GM13976 (cell line): ENCODE measurements at regions not wholly inside any gene's neighbourhood (a gene's known extent, or its start where the extent isn't known, plus 50 kb on each side); places are given as distances from the start of the nearest gene placed in this dataset.

Source experiments
- DNase-seq: peaks from one replicate; pipeline ENCODE4 v3.0.0; 2012; ENCODE audit warnings: low spot score
- CTCF ChIP-seq: IDR thresholded peaks from 2 replicates; pipeline ENCODE4 v1.5.1; 2012; ENCODE audit warnings: borderline replicate concordance, mild to moderate bottlenecking; ENCODE audit not compliant: insufficient read depth; ENCODE audit errors: extremely low read depth, missing control alignments, control extremely low read depth
- in situ Hi-C: fragments of 300-500 bp; cut with MboI; formaldehyde crosslinking; loops from one replicate; pipeline ENCODE4 v1.12.0; 2022; ENCODE audit warnings: low sequenced_read_pairs, mixed read lengths, inconsistent platforms; ENCODE audit not compliant: unreplicated experiment

GRCh38 chr1:99149952-99150351 is 114.3 kb upstream of the PLPPR4 start:
- no peak for DNase-seq
- no peak for TF ChIP-seq CTCF
- in situ Hi-C loops: no loop called here

GRCh38 chr1:99152132-99152531 is 112.2 kb upstream of the PLPPR4 start:
- no peak for TF ChIP-seq CTCF
- in situ Hi-C loops: no loop called here
- no peak for DNase-seq

- in situ Hi-C loops: no loop called here
- TF ChIP-seq CTCF: no peak
- no peak for DNase-seq
Observed at GRCh38 chr1:99163671-99164070, 100.6 kb upstream of the PLPPR4 start.

- TF ChIP-seq CTCF: no peak
- DNase-seq: no peak
- in situ Hi-C loops: no loop called here
Observed at GRCh38 chr1:99170516-99170915, 93.8 kb upstream of the PLPPR4 start.

- in situ Hi-C loops: no loop called here
- TF ChIP-seq CTCF: no peak
- no peak for DNase-seq
Observed at GRCh38 chr1:99171184-99171813, 93.0 kb upstream of the PLPPR4 start.

GRCh38 chr1:99173282-99173681 is 91.0 kb upstream of the PLPPR4 start:
- no peak for TF ChIP-seq CTCF
- in situ Hi-C loops: no loop called here

More at GRCh38 chr1:99173282-99173681, 91.0 kb upstream of the PLPPR4 start:
- no peak for DNase-seq
